H1 (cell line): ENCODE measurements at regions not wholly inside any gene's neighbourhood (a gene's known extent, or its start where the extent isn't known, plus 50 kb on each side); places are given as distances from the start of the nearest gene placed in this dataset.

Source experiments
- CTCF ChIA-PET: fragments of 300-600 bp; sonication (Branson Sonifier 250); formaldehyde crosslinking; loops from one replicate; lab custom pipeline; 2021; ENCODE audit not compliant: partially characterized antibody; lab: Charles Lee
- POLR2A ChIA-PET: fragments of 300-600 bp; sonication (Branson Sonifier 250); formaldehyde crosslinking; loops from one replicate; lab custom pipeline; 2021; ENCODE audit warnings: inconsistent platforms; ENCODE audit not compliant: partially characterized antibody; lab: Charles Lee
- DNase-seq, 2 experiments: peaks; one replicate each; pipeline versions ENCODE4 v3.0.0 to v3.0.0-alpha.2; 2010 to 2022; ENCODE audit warnings: low spot score in 2 of 2, low read depth in 1 of 2, mixed read lengths in 1 of 2
- FAIRE-seq: peaks from 2 replicates; lab custom pipeline; 2011; peaks lifted over from hg19 to GRCh38; lab: Jason Lieb, UNC
- H2AFZ ChIP-seq: 2 replicates; pipeline ENCODE4 v1.8.1; 2012; ENCODE audit warnings: low read length, inconsistent platforms
- H2AK5ac ChIP-seq: 2 replicates; pipeline ENCODE4 v1.6.1; 2013; ENCODE audit warnings: low read depth, low read length
- H2BK120ac ChIP-seq: replicated peaks from 2 replicates; pipeline ENCODE3; 2013; ENCODE audit warnings: low read depth, low read length, inconsistent platforms
- H2BK12ac ChIP-seq: 2 replicates; pipeline ENCODE4 v1.6.1; 2013; ENCODE audit warnings: low read depth, low read length
- H2BK15ac ChIP-seq: 2 replicates; pipeline ENCODE4 v1.6.1; 2013; ENCODE audit warnings: low read length
- H2BK20ac ChIP-seq: 2 replicates; pipeline ENCODE4 v1.6.1; 2013; ENCODE audit warnings: low read length
- H2BK5ac ChIP-seq: 2 replicates; pipeline ENCODE4 v1.6.1; 2013; ENCODE audit warnings: low read depth, low read length
- H3K14ac ChIP-seq: 2 replicates; pipeline ENCODE4 v1.6.1; 2013; ENCODE audit warnings: inconsistent platforms; ENCODE audit not compliant: insufficient read length
- H3K18ac ChIP-seq: 2 replicates; pipeline ENCODE4 v1.6.1; 2013; ENCODE audit warnings: low read length; ENCODE audit errors: extremely low read depth
- H3K23ac ChIP-seq: 2 replicates; pipeline ENCODE4 v1.6.1; 2013; ENCODE audit warnings: inconsistent platforms; ENCODE audit not compliant: insufficient read length
- H3K23me2 ChIP-seq: 2 replicates; pipeline ENCODE4 v1.6.1; 2013; ENCODE audit warnings: low read depth, low read length
- H3K27ac ChIP-seq: 2 replicates; pipeline ENCODE4 v1.6.1; 2011; ENCODE audit warnings: low read depth, low read length, inconsistent platforms
- H3K27me3 ChIP-seq, 4 experiments: replicated peaks in 1 of 4; 1 replicate in 1 of 4; 2 replicates in 3 of 4; pipeline versions ENCODE4 v1.6.1 to v1.8.1; 2011 to 2013; ENCODE audit warnings: low read length in 3 of 4, mild to moderate bottlenecking in 3 of 4, inconsistent platforms in 2 of 4, mixed read lengths in 2 of 4, moderate library complexity in 1 of 4; ENCODE audit not compliant: control insufficient read depth in 3 of 4, insufficient read depth in 3 of 4; ENCODE audit errors: extremely low read depth in 1 of 4
- H3K36me3 ChIP-seq, 4 experiments: 2 replicates each; pipeline versions ENCODE4 v1.6.1 to v1.8.1; 2011 to 2013; ENCODE audit warnings: mild to moderate bottlenecking in 4 of 4, low read length in 3 of 4, moderate library complexity in 2 of 4, control low read depth in 1 of 4, inconsistent platforms in 1 of 4; ENCODE audit not compliant: insufficient read depth in 4 of 4, control insufficient read depth in 2 of 4
- H3K4ac ChIP-seq: replicated peaks from 2 replicates; pipeline ENCODE3; 2013; ENCODE audit warnings: low read length, low read depth, mixed read lengths, inconsistent platforms; ENCODE audit not compliant: insufficient read length
- H3K4me1 ChIP-seq, 4 experiments: replicated peaks in 1 of 4; 1 replicate in 1 of 4; 2 replicates in 3 of 4; pipeline versions ENCODE4 v1.6.1 to v1.8.1; 2011 to 2013; ENCODE audit warnings: low read length in 3 of 4, inconsistent platforms in 2 of 4, mixed read lengths in 1 of 4; ENCODE audit not compliant: insufficient read depth in 4 of 4, control insufficient read depth in 3 of 4
- H3K4me2 ChIP-seq, 2 experiments: 2 replicates each; pipeline versions ENCODE4 v1.6.1 to v1.8.1; 2011 to 2013; ENCODE audit warnings: low read depth in 2 of 2, low read length in 2 of 2, control low read depth in 1 of 2, inconsistent platforms in 1 of 2, mild to moderate bottlenecking in 1 of 2; ENCODE audit not compliant: insufficient read depth in 1 of 2
- H3K4me3 ChIP-seq, 4 experiments: fragments of 200-600, 300-600 bp in 1 of 4; sonication (generic), shearing (Covaris generic), sonication (Bioruptor Twin) in 1 of 4; 2 replicates each; pipeline versions ENCODE4 v1.5.1 to v1.8.1; 2011 to 2016; ENCODE audit warnings: low read length in 4 of 4, low read depth in 3 of 4, control low read depth in 2 of 4, inconsistent platforms in 2 of 4, mild to moderate bottlenecking in 2 of 4, mixed read lengths in 1 of 4, moderate library complexity in 1 of 4; ENCODE audit not compliant: insufficient read depth in 2 of 4; ENCODE audit errors: extremely low read depth in 1 of 4
- H3K56ac ChIP-seq: replicated peaks from 2 replicates; pipeline ENCODE3; 2013; ENCODE audit warnings: low read depth, mild to moderate bottlenecking, mixed read lengths, low read length, inconsistent platforms; ENCODE audit not compliant: insufficient read length
- H3K79me1 ChIP-seq: 2 replicates; pipeline ENCODE4 v1.6.1; 2013; ENCODE audit warnings: low read depth, low read length, control low read depth
- H3K79me2 ChIP-seq, 2 experiments: 2 replicates each; pipeline versions ENCODE4 v1.6.1 to v1.8.1; 2012 to 2013; ENCODE audit warnings: low read length in 2 of 2, mild to moderate bottlenecking in 2 of 2, inconsistent platforms in 1 of 2; ENCODE audit not compliant: insufficient read depth in 2 of 2, control insufficient read depth in 1 of 2
- H3K9ac ChIP-seq, 4 experiments: replicated peaks in 1 of 4; 1 replicate in 1 of 4; 2 replicates in 3 of 4; pipeline versions ENCODE4 v1.6.1 to v1.8.1; 2011 to 2013; ENCODE audit warnings: low read depth in 3 of 4, low read length in 3 of 4, control low read depth in 2 of 4, mild to moderate bottlenecking in 2 of 4, moderate library complexity in 2 of 4, inconsistent platforms in 1 of 4; ENCODE audit errors: extremely low read depth in 1 of 4
- H3K9me3 ChIP-seq, 2 experiments: 2 replicates each; pipeline versions ENCODE4 v1.6.1 to v1.8.1; 2012 to 2013; ENCODE audit warnings: mild to moderate bottlenecking in 2 of 2, moderate library complexity in 2 of 2, control low read depth in 1 of 2, inconsistent platforms in 1 of 2, low read depth in 1 of 2, low read length in 1 of 2, mixed read lengths in 1 of 2; ENCODE audit not compliant: insufficient read depth in 2 of 2
- H4K20me1 ChIP-seq, 2 experiments: replicated peaks in 1 of 2; 2 replicates each; pipeline versions ENCODE3 to v1.8.1; 2011 to 2013; ENCODE audit warnings: inconsistent platforms in 2 of 2, low read length in 2 of 2, mild to moderate bottlenecking in 1 of 2; ENCODE audit not compliant: insufficient read depth in 2 of 2, control insufficient read depth in 1 of 2
- H4K5ac ChIP-seq: 2 replicates; pipeline ENCODE4 v1.6.1; 2013; ENCODE audit warnings: low read length, low read depth, mixed read lengths, inconsistent platforms; ENCODE audit not compliant: insufficient read length
- H4K8ac ChIP-seq: 2 replicates; pipeline ENCODE4 v1.8.0; 2013; ENCODE audit warnings: mild to moderate bottlenecking, moderate library complexity, low read length, inconsistent platforms; ENCODE audit not compliant: insufficient read depth; ENCODE audit errors: extremely low read depth
- H4K91ac ChIP-seq: replicated peaks from 2 replicates; pipeline ENCODE3; 2013; ENCODE audit warnings: low read length, mixed read lengths, inconsistent platforms; ENCODE audit not compliant: insufficient read length
- E2F6 ChIP-seq: IDR thresholded peaks from 2 replicates; pipeline ENCODE4 v1.6.1; 2012; ENCODE audit warnings: inconsistent platforms
- POLR2A ChIP-seq, 2 experiments: IDR thresholded peaks; 1 replicate in 1 of 2; 2 replicates in 1 of 2; pipeline ENCODE4 v1.6.1; 2011; ENCODE audit warnings: low read depth in 2 of 2, low read length in 2 of 2, mild to moderate bottlenecking in 2 of 2; ENCODE audit errors: control extremely low read depth in 1 of 2
- SIN3A ChIP-seq, 2 experiments: IDR thresholded peaks in 1 of 2; conservative IDR thresholded peaks in 1 of 2; 2 replicates each; pipeline ENCODE4 v1.6.1; 2011 to 2012; ENCODE audit warnings: low read length in 2 of 2, improper control_type of control experiment in 1 of 2, low read depth in 1 of 2, mild to moderate bottlenecking in 1 of 2
- USF2 ChIP-seq: IDR thresholded peaks from 2 replicates; pipeline ENCODE4 v1.6.1; 2011; ENCODE audit warnings: low read length, improper control_type of control experiment
- WGBS, 2 experiments: shearing (Covaris generic) in 1 of 2; methylation state at CpG; one replicate each; pipeline versions ENCODE4 v1.1.6 to v1.1.7; 2013 to 2015; ENCODE audit warnings: low lambda C conversion rate in 2 of 2, mixed read lengths in 2 of 2, inconsistent platforms in 1 of 2, low coverage in 1 of 2, missing lambda C conversion rate in 1 of 2; ENCODE audit not compliant: insufficient replicate concordance in 2 of 2, insufficient coverage in 1 of 2, insufficient read length in 1 of 2; ENCODE audit errors: extremely low coverage in 1 of 2, missing lambda C conversion rate in 1 of 2; 5-methylcytosine and 5-hydroxymethylcytosine counted together

- ChIA-PET POLR2A (no interaction called here), CTCF (no interaction called here)
- no peak for FAIRE-seq
These were observed 205.4 kb upstream of the ITM2A start for GRCh38 chrX:79572566-79572965.

More at GRCh38 chrX:79572566-79572965, 205.4 kb upstream of the ITM2A start:
- H4K5ac ChIP-seq: no peak overlapping the region
- no peak overlapping the region for H2BK15ac ChIP-seq
- H2BK5ac ChIP-seq: no peak overlapping the region
- H3K9me3 ChIP-seq: no peaks in the 10 kb centered on the region
- no peak overlapping the region for H3K14ac ChIP-seq
- H4K20me1 ChIP-seq: no peaks in the 10 kb centered on the region
- no peak overlapping the region for H2BK20ac ChIP-seq
- no peak overlapping the region for H3K18ac ChIP-seq
- H3K27me3 ChIP-seq: no peaks in the 10 kb centered on the region
- DNase-seq: no peak
- H4K8ac ChIP-seq: 0 out of 2 replicates have a peak overlapping the region, but pooled peaks have one; percentile 25
- H3K4me3 ChIP-seq: no peak overlapping the region
- H3K23ac ChIP-seq: no peak overlapping the region
- H3K9ac ChIP-seq: no peak overlapping the region
- no peak overlapping the region for H2BK120ac ChIP-seq
- H2AK5ac ChIP-seq: no peak overlapping the region
- H3K4me2 ChIP-seq: no peak overlapping the region
- H4K91ac ChIP-seq: no peak overlapping the region
- no peak overlapping the region for H3K56ac ChIP-seq
- H3K4ac ChIP-seq: no peak overlapping the region
- no peaks in the 10 kb centered on the region for H3K79me1 ChIP-seq
- H3K23me2 ChIP-seq: no peaks in the 10 kb centered on the region
- H2BK12ac ChIP-seq: no peak overlapping the region
- WGBS, 2 experiments: 92% methylated on average over 5 of the region's 6 CpGs; no CpG with 5 or more reads in 1 of the 2 experiments
- no peaks in the 10 kb centered on the region for H3K4me1 ChIP-seq
- H3K79me2 ChIP-seq: no peaks in the 10 kb centered on the region
- H2AFZ ChIP-seq: no peak overlapping the region
- H3K36me3 ChIP-seq: no peaks in the 10 kb centered on the region
- H3K27ac ChIP-seq: no peak overlapping the region
- TF ChIP-seq USF2 (no peak), POLR2A (IDR thresholded peaks at IDR 0.05; ENCODE audit: control extremely low read depth in 1 of 2, low read depth in 2 of 2, low read length in 2 of 2) (no peak), E2F6 (no peak), SIN3A (conservative IDR thresholded peaks at IDR 0.05 in 1 of 2, IDR thresholded peaks at IDR 0.05 in 1 of 2; ENCODE audit: low read depth in 1 of 2, low read length in 2 of 2) (no peak)
